Fibroblast of pulmonary artery (primary cell): ENCODE measurements at regions not wholly inside any gene's neighbourhood (a gene's known extent, or its start where the extent isn't known, plus 50 kb on each side); places are given as distances from the start of the nearest gene placed in this dataset.
A peak's percentile ranks its signal among the peaks of the same experiment; 100 is the strongest.
"Not testable (repeated sequence)": the region's sequence is repeated elsewhere in the genome, so short reads cannot be mapped to it uniquely, and the experiment has no call there.

Experiments
- DNase-seq: peaks from one replicate; pipeline ENCODE4 v3.0.0-alpha.2; 2010; ENCODE audit warnings: low read depth
- H3K4me3 ChIP-seq: replicated peaks from 2 replicates; pipeline ENCODE4 v1.5.1; 2011; ENCODE audit warnings: low read depth, mild to moderate bottlenecking, control low read depth, low read length, moderate library complexity
- CTCF ChIP-seq: IDR thresholded peaks from 2 replicates; pipeline ENCODE4 v1.5.1; 2011; ENCODE audit warnings: mild to moderate bottlenecking, control low read depth, low read length, inconsistent platforms; ENCODE audit errors: missing control alignments

GRCh38 chr2:183543731-183544130 lies 419.5 kb downstream of the NUP35 start:
- H3K4me3 ChIP-seq, result no peak overlapping the region
- no peak for DNase-seq
- TF ChIP-seq CTCF, result no peak

GRCh38 chr2:183546560-183547350 lies 422.5 kb downstream of the NUP35 start:
- not testable (repeated sequence) for DNase-seq, H3K4me3 ChIP-seq

DNA sequence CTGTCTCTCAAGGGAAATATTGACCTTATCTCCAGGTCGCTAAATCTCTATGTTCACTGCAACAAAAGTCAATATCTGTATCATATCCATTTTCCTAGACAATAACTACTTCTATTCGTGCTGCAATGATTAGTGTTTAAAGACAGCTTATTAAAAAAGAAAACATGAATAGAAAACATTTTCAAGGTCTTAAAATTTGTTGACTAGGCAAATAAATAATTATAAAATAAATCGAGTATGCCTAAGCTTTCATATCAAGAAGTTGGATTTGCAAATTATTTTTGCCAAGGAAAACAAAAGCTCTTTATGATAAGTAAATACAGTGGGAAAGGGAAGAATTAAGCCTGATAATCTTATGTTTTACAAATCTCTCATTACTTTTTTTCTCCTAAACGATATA lies 428.5 kb downstream of the NUP35 start:
- no peak for TF ChIP-seq CTCF
- no peak overlapping the region for H3K4me3 ChIP-seq

GRCh38 chr2:183564726-183565125 lies 440.5 kb downstream of the NUP35 start:
- no peak for DNase-seq
- no peak for TF ChIP-seq CTCF
- H3K4me3 ChIP-seq, result no peak overlapping the region

More for the DNA sequence above, 428.5 kb downstream of the NUP35 start:
- no peak for DNase-seq

DNA sequence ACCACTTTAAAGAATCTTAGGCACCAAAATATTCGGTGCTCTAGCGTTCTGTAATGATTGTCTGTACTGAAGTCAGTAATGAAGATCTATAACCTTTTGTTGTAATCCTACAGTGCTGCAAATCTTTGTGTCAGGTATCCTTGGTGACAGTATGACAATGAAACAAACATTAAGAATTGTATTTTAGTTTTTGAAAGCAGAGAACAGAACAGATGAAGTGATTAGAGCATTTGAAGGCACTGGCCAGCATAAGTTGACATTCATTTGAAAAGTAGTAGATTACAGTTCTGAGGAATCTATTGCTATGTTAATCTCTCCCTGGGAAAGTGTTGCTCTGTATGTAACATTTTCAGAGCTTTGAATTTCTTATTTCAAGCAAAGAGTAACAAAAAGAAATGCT lies 451.2 kb downstream of the NUP35 start:
- DNase-seq, result no peak
- no peak for TF ChIP-seq CTCF
- H3K4me3 ChIP-seq, result no peak overlapping the region

GRCh38 chr2:183579686-183580085 lies 455.4 kb downstream of the NUP35 start:
- TF ChIP-seq CTCF, result no peak
- peak; percentile 14 for DNase-seq
- no peak overlapping the region for H3K4me3 ChIP-seq

DNA sequence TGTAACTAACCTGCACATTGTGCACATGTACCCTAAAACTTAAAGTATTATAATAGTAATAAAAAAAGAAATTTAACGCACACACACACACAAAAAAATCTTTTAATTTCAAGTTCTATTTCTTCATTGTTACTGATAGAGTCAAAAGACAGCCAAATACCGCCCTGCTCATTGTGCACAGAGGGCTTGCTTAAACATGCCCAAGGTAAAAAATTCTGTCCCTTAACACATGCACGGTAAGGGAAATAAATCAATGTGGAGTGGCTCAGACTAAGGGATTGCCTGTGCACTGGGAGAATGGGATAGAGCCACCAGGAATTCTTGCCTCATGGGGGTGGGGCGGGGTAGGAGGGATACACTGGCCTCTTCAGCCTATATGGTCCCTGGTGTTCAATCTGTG lies 468.0 kb downstream of the NUP35 start:
- H3K4me3 ChIP-seq, result no peak overlapping the region
- no peak for TF ChIP-seq CTCF
- DNase-seq, result no peak
